ENCODE measurements at regions not wholly inside any gene's neighbourhood (a gene's known extent, or its start where the extent isn't known, plus 50 kb on each side); places are given as distances from the start of the nearest gene placed in this dataset.

DNA sequence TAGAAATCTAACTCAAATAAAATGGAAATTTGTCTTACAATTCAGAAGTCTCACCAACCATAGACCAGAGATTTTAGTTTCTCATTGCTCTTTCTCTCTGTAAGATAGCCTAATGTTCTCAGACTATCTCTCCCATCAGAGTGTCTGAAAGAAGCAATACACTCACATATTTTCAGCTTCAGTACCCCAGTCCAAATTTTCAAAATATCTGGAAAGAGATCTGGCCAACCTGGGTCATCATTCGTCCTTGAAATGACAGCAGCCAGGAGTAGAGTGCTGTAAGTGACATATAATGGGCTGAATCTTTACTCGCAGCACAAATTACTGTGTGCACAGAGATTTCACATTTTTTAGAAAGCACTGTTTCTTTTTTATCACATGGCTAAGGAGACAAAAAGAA lies 313.3 kb upstream of the PRR16 start:
- Histone ChIP-seq H3K9me3 (ENCODE audit: insufficient read depth, low read depth, low read length) (peaks cover 3% of the 10 kb centered on the region), H3K79me2 (ENCODE audit: insufficient read depth, low read length) (no peaks in the 10 kb centered on the region), H4K20me1 (ENCODE audit: insufficient read depth, low read length) (no peaks in the 10 kb centered on the region), H3K9ac (ENCODE audit: low read length) (no peak overlapping the region), H2AFZ (ENCODE audit: low read depth, low read length) (no peak overlapping the region), H3K4me2 (ENCODE audit: low read length) (no peak overlapping the region), H3K4me3 (ENCODE audit: insufficient read depth, low read depth, low read length) (no peak overlapping the region), H3K4me1 (ENCODE audit: insufficient read depth, low read length) (peaks cover 6% of the 10 kb centered on the region), H3K27ac (ENCODE audit: low read depth, low read length) (no peak overlapping the region), H3K36me3 (ENCODE audit: insufficient read depth, low read length) (no peaks in the 10 kb centered on the region), H3K27me3 (ENCODE audit: insufficient read depth, low read length) (no peaks in the 10 kb centered on the region)
- Mint-ChIP-seq H3K27ac (ENCODE audit: unreplicated experiment) (no peak overlapping the region), H3K27me3 (ENCODE audit: low read depth, unreplicated experiment) (no peaks in the 10 kb centered on the region), H3K9me3 (ENCODE audit: unreplicated experiment) (peaks cover 3% of the 10 kb centered on the region), H3K36me3 (ENCODE audit: low read depth, unreplicated experiment) (no peaks in the 10 kb centered on the region), H3K4me3 (ENCODE audit: unreplicated experiment) (no peak overlapping the region), H3K4me1 (ENCODE audit: low read depth, unreplicated experiment) (peaks cover 19% of the 10 kb centered on the region)
- FAIRE-seq (no peak), DNase-seq (ENCODE audit: low read depth) (no peak)
- TF ChIP-seq CTCF (IDR thresholded peaks at IDR 0.05; ENCODE audit: insufficient read depth, low read depth, low read length) (no peak), EZH2 (IDR thresholded peaks at IDR 0.05; ENCODE audit: insufficient read depth, low read length) (no peak)

- H2AFZ ChIP-seq (ENCODE audit: low read depth, low read length) = no peak overlapping the region
- no peak overlapping the region for H3K9ac ChIP-seq (ENCODE audit: low read length)
- no peak overlapping the region for H3K4me2 ChIP-seq (ENCODE audit: low read length)
- Mint-ChIP-seq H3K4me3 (ENCODE audit: unreplicated experiment) (no peak overlapping the region), H3K36me3 (ENCODE audit: low read depth, unreplicated experiment) (no peaks in the 10 kb centered on the region), H3K27me3 (ENCODE audit: low read depth, unreplicated experiment) (no peaks in the 10 kb centered on the region), H3K9me3 (ENCODE audit: unreplicated experiment) (no peaks in the 10 kb centered on the region), H3K4me1 (ENCODE audit: low read depth, unreplicated experiment) (peaks cover 19% of the 10 kb centered on the region), H3K27ac (ENCODE audit: unreplicated experiment) (no peak overlapping the region)
- H3K27ac ChIP-seq (ENCODE audit: low read depth, low read length) = no peak overlapping the region
- H3K79me2 ChIP-seq (ENCODE audit: insufficient read depth, low read length) = no peaks in the 10 kb centered on the region
- FAIRE-seq = no peak
- H3K4me3 ChIP-seq (ENCODE audit: insufficient read depth, low read depth, low read length) = no peak overlapping the region
- H4K20me1 ChIP-seq (ENCODE audit: insufficient read depth, low read length) = no peaks in the 10 kb centered on the region
- no peak for DNase-seq (ENCODE audit: low read depth)
- no peaks in the 10 kb centered on the region for H3K36me3 ChIP-seq (ENCODE audit: insufficient read depth, low read length)
- peaks cover under 1% of the 10 kb centered on the region for H3K9me3 ChIP-seq (ENCODE audit: insufficient read depth, low read depth, low read length)
- H3K27me3 ChIP-seq (ENCODE audit: insufficient read depth, low read length) = no peaks in the 10 kb centered on the region
- H3K4me1 ChIP-seq (ENCODE audit: insufficient read depth, low read length) = peaks cover 6% of the 10 kb centered on the region
- TF ChIP-seq CTCF (IDR thresholded peaks at IDR 0.05; ENCODE audit: insufficient read depth, low read depth, low read length) (no peak), EZH2 (IDR thresholded peaks at IDR 0.05; ENCODE audit: insufficient read depth, low read length) (no peak)
Observed at GRCh38 chr5:120151181-120151580, 312.9 kb upstream of the PRR16 start.

GRCh38 chr5:120151825-120152224 lies 312.3 kb upstream of the PRR16 start:
- H3K4me3 Mint-ChIP-seq (ENCODE audit: unreplicated experiment) = no peak overlapping the region
- Histone ChIP-seq H3K27ac (ENCODE audit: low read depth, low read length) (peak overlapping the region; percentile 81), H3K9ac (ENCODE audit: low read length) (peak overlapping the region; percentile 39), H4K20me1 (ENCODE audit: insufficient read depth, low read length) (no peaks in the 10 kb centered on the region), H3K4me2 (ENCODE audit: low read length) (peak overlapping the region; percentile 42), H3K27me3 (ENCODE audit: insufficient read depth, low read length) (no peaks in the 10 kb centered on the region), H2AFZ (ENCODE audit: low read depth, low read length) (peak overlapping the region; percentile 59), H3K9me3 (ENCODE audit: insufficient read depth, low read depth, low read length) (no peaks in the 10 kb centered on the region), H3K79me2 (ENCODE audit: insufficient read depth, low read length) (no peaks in the 10 kb centered on the region), H3K4me3 (ENCODE audit: insufficient read depth, low read depth, low read length) (no peak overlapping the region), H3K4me1 (ENCODE audit: insufficient read depth, low read length) (peaks cover 6% of the 10 kb centered on the region), H3K36me3 (ENCODE audit: insufficient read depth, low read length) (no peaks in the 10 kb centered on the region)
- H3K27ac Mint-ChIP-seq (ENCODE audit: unreplicated experiment) = peak overlapping the region; percentile 88
- no peaks in the 10 kb centered on the region for H3K9me3 Mint-ChIP-seq (ENCODE audit: unreplicated experiment)
- H3K4me1 Mint-ChIP-seq (ENCODE audit: low read depth, unreplicated experiment) = peaks cover 19% of the 10 kb centered on the region
- peak; percentile 23 for FAIRE-seq
- no peak for DNase-seq (ENCODE audit: low read depth)
- H3K27me3 Mint-ChIP-seq (ENCODE audit: low read depth, unreplicated experiment) = no peaks in the 10 kb centered on the region
- no peak for TF ChIP-seq EZH2 (IDR thresholded peaks at IDR 0.05; ENCODE audit: insufficient read depth, low read length)
- TF ChIP-seq CTCF (IDR thresholded peaks at IDR 0.05; ENCODE audit: insufficient read depth, low read depth, low read length) = no peak
- H3K36me3 Mint-ChIP-seq (ENCODE audit: low read depth, unreplicated experiment) = no peaks in the 10 kb centered on the region
